H9 (cell line): ENCODE measurements at regions not wholly inside any gene's neighbourhood (a gene's known extent, or its start where the extent isn't known, plus 50 kb on each side); places are given as distances from the start of the nearest gene placed in this dataset.

Experiments used
- DNase-seq: peaks from one replicate; pipeline ENCODE4 v3.0.0-alpha.2; 2017
- H2AFZ ChIP-seq: one replicate; pipeline ENCODE4 v1.6.1; 2013; ENCODE audit warnings: mild to moderate bottlenecking, low read length, control low read depth, moderate library complexity
- H2AK5ac ChIP-seq: 2 replicates; pipeline ENCODE4 v1.6.1; 2013; ENCODE audit warnings: low read length, control low read depth, mixed read lengths; ENCODE audit not compliant: insufficient read length
- H2BK120ac ChIP-seq: one replicate; pipeline ENCODE4 v1.6.1; 2013; ENCODE audit warnings: low read depth, mild to moderate bottlenecking, low read length, control low read depth, inconsistent platforms; ENCODE audit not compliant: poor library complexity, severe bottlenecking
- H2BK12ac ChIP-seq: 2 replicates; pipeline ENCODE4 v1.6.1; 2013; ENCODE audit warnings: low read length, control low read depth, mixed read lengths, low read depth; ENCODE audit not compliant: insufficient read length
- H2BK15ac ChIP-seq: 2 replicates; pipeline ENCODE4 v1.6.1; 2013; ENCODE audit warnings: low read depth, low read length, control low read depth
- H2BK20ac ChIP-seq: one replicate; pipeline ENCODE4 v1.6.1; 2013; ENCODE audit warnings: low read depth, mild to moderate bottlenecking, low read length, control low read depth, inconsistent platforms; ENCODE audit not compliant: poor library complexity, severe bottlenecking
- H2BK5ac ChIP-seq: 2 replicates; pipeline ENCODE4 v1.6.1; 2013; ENCODE audit warnings: low read length, control low read depth, mixed read lengths; ENCODE audit not compliant: insufficient read length
- H3K14ac ChIP-seq: 2 replicates; pipeline ENCODE4 v1.6.1; 2013; ENCODE audit warnings: low read length, control low read depth; ENCODE audit not compliant: insufficient read depth
- H3K18ac ChIP-seq: 2 replicates; pipeline ENCODE4 v1.6.1; 2013; ENCODE audit warnings: low read depth, mild to moderate bottlenecking, mixed read lengths, low read length, control low read depth; ENCODE audit not compliant: insufficient read length
- H3K23ac ChIP-seq: 2 replicates; pipeline ENCODE4 v1.6.1; 2013; ENCODE audit warnings: low read length, control low read depth, mixed read lengths, low read depth; ENCODE audit not compliant: insufficient read length
- H3K23me2 ChIP-seq: 2 replicates; pipeline ENCODE4 v1.6.1; 2013; ENCODE audit warnings: low read depth, mild to moderate bottlenecking, mixed read lengths, low read length, control low read depth; ENCODE audit not compliant: insufficient read length, poor library complexity, severe bottlenecking
- H3K27ac ChIP-seq: 2 replicates; pipeline ENCODE4 v1.5.1; 2013; ENCODE audit warnings: low read length, control low read depth, mixed read lengths, low read depth; ENCODE audit not compliant: insufficient read length
- H3K27me3 ChIP-seq: 2 replicates; pipeline ENCODE4 v1.6.1; 2013; ENCODE audit warnings: low read length, control low read depth, inconsistent platforms; ENCODE audit not compliant: insufficient read depth
- H3K4ac ChIP-seq: 2 replicates; pipeline ENCODE4 v1.6.1; 2013; ENCODE audit warnings: low read depth, mild to moderate bottlenecking, control low read depth, inconsistent platforms, low read length, moderate library complexity
- H3K4me1 ChIP-seq: 2 replicates; pipeline ENCODE4 v1.6.1; 2013; ENCODE audit warnings: low read length, control low read depth, inconsistent platforms; ENCODE audit not compliant: insufficient read depth
- H3K4me2 ChIP-seq: 2 replicates; pipeline ENCODE4 v1.6.1; 2013; ENCODE audit warnings: low read length, control low read depth, mixed read lengths; ENCODE audit not compliant: insufficient read length, insufficient read depth
- H3K56ac ChIP-seq: 2 replicates; pipeline ENCODE4 v1.6.1; 2013; ENCODE audit warnings: low read depth, mild to moderate bottlenecking, mixed read lengths, low read length, control low read depth; ENCODE audit not compliant: insufficient read length
- H3K79me1 ChIP-seq: 2 replicates; pipeline ENCODE4 v1.6.1; 2013; ENCODE audit warnings: low read depth, mild to moderate bottlenecking, moderate library complexity, low read length, control low read depth, inconsistent platforms; ENCODE audit not compliant: insufficient read depth, poor library complexity, severe bottlenecking
- H3K79me2 ChIP-seq: 2 replicates; pipeline ENCODE4 v1.6.1; 2013; ENCODE audit warnings: low read length, control low read depth, inconsistent platforms; ENCODE audit not compliant: insufficient read depth
- H3K9ac ChIP-seq: 2 replicates; pipeline ENCODE4 v1.6.1; 2013; ENCODE audit warnings: low read length, control low read depth, mixed read lengths; ENCODE audit not compliant: insufficient read length; ENCODE audit errors: extremely low read depth
- H3K9me3 ChIP-seq: one replicate; pipeline ENCODE4 v1.6.1; 2013; ENCODE audit warnings: low read depth, low read length, inconsistent platforms; ENCODE audit not compliant: control insufficient read depth
- H3T11ph ChIP-seq: one replicate; pipeline ENCODE4 v1.6.1; 2013; ENCODE audit warnings: mild to moderate bottlenecking, low read length, control low read depth, inconsistent platforms
- H4K20me1 ChIP-seq: one replicate; pipeline ENCODE4 v1.6.1; 2013; ENCODE audit not compliant: control insufficient read depth, insufficient read length, insufficient read depth
- H4K5ac ChIP-seq: 2 replicates; pipeline ENCODE4 v1.6.1; 2013; ENCODE audit warnings: low read depth, mild to moderate bottlenecking, mixed read lengths, low read length, control low read depth; ENCODE audit not compliant: insufficient read length
- H4K8ac ChIP-seq: replicated peaks from 2 replicates; pipeline ENCODE4 v1.6.1; 2013; ENCODE audit warnings: low read length, control low read depth, mixed read lengths, low read depth; ENCODE audit not compliant: insufficient read length
- H4K91ac ChIP-seq: 2 replicates; pipeline ENCODE4 v1.6.1; 2013; ENCODE audit warnings: low read depth, mild to moderate bottlenecking, moderate library complexity, mixed read lengths, low read length, control low read depth; ENCODE audit not compliant: insufficient read length
- H3K27ac Mint-ChIP-seq, 3 experiments: 2 replicates in 2 of 3; 3 replicates in 1 of 3; pipeline ENCODE4 v1.8.0; 2020 to 2021; ENCODE audit warnings: mixed read lengths in 3 of 3, mild to moderate bottlenecking in 1 of 3, moderate library complexity in 1 of 3
- H3K27me3 Mint-ChIP-seq: 2 replicates; pipeline ENCODE4 v1.8.0; 2021; ENCODE audit warnings: low read depth, mild to moderate bottlenecking, moderate library complexity, mixed read lengths
- H3K36me3 Mint-ChIP-seq, 3 experiments: 2 replicates in 2 of 3; 3 replicates in 1 of 3; pipeline ENCODE4 v1.8.0; 2020 to 2021; ENCODE audit warnings: low read depth in 3 of 3, mixed read lengths in 3 of 3; ENCODE audit not compliant: insufficient read depth in 1 of 3
- H3K4me1 Mint-ChIP-seq, 2 experiments: 2 replicates each; pipeline ENCODE4 v1.8.0; 2020; ENCODE audit warnings: mixed read lengths in 2 of 2
- H3K4me3 Mint-ChIP-seq, 2 experiments: 2 replicates in 1 of 2; 3 replicates in 1 of 2; pipeline ENCODE4 v1.8.0; 2020 to 2021; ENCODE audit warnings: mild to moderate bottlenecking in 2 of 2, mixed read lengths in 2 of 2, moderate library complexity in 1 of 2
- H3K9me3 Mint-ChIP-seq, 2 experiments: 2 replicates in 1 of 2; 3 replicates in 1 of 2; pipeline ENCODE4 v1.8.0; 2020; ENCODE audit warnings: mild to moderate bottlenecking in 2 of 2, mixed read lengths in 2 of 2, moderate library complexity in 1 of 2
- WGBS: extraction: QIAGEN DNeasy Blood & Tissue Kit; methylation state at CpG from one replicate; pipeline ENCODE4 v1.1.7; 2013; ENCODE audit warnings: missing lambda C conversion rate, low lambda C conversion rate, mixed read lengths; ENCODE audit not compliant: insufficient read length; ENCODE audit errors: extremely low coverage; 5-methylcytosine and 5-hydroxymethylcytosine counted together
- TF ChIP-seq, protein P1 (sequence below): fragments of 200-600 bp; sonication (generic); conservative IDR thresholded peaks from 3 replicates; pipeline ENCODE4 v1.8.0; 2021; ENCODE audit warnings: antibody characterized with exemption, mild to moderate bottlenecking

DNA sequence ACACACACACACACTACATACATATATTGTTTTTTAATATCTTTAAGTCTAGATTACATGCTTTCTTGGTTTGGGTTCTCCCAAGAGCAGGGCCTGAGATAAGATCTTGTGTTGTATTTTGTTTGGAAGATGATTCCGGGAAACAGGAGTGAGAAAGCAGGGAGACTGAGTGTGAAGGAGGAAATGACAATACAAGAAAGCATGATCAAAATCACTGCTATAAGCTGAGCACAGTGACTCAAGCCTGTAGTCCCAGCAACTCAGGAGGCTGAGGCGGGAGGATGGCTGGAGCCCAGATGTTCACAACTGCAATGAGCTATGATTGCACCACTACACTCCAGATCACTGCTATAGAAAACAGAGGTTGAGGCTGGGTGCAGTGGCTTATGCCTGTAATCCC, 267.6 kb downstream of the SKIDA1 start:
- DNase-seq: no peak
- peaks cover 7% of the 10 kb centered on the region; the same call in 1 of the 2 replicates for H3K4me1 ChIP-seq
- no peak overlapping the region for H3K23ac ChIP-seq
- no peaks in the 10 kb centered on the region for H3K79me2 ChIP-seq
- no peak overlapping the region for H4K91ac ChIP-seq
- Mint-ChIP-seq H3K4me1 (peaks cover 15 to 20% of the 10 kb centered on the region in 2 experiments), H3K4me3 (no peak overlapping the region), H3K27me3 (no peaks in the 10 kb centered on the region), H3K36me3 (peaks cover 0 to 10% (median 3%) of the 10 kb centered on the region in 3 experiments; a peak in 2 of 7 replicates), H3K27ac (no peak overlapping the region), H3K9me3 (no peaks in the 10 kb centered on the region)
- H2AK5ac ChIP-seq: no peak overlapping the region
- no peak overlapping the region for H3K18ac ChIP-seq
- TF ChIP-seq, protein P1, sequence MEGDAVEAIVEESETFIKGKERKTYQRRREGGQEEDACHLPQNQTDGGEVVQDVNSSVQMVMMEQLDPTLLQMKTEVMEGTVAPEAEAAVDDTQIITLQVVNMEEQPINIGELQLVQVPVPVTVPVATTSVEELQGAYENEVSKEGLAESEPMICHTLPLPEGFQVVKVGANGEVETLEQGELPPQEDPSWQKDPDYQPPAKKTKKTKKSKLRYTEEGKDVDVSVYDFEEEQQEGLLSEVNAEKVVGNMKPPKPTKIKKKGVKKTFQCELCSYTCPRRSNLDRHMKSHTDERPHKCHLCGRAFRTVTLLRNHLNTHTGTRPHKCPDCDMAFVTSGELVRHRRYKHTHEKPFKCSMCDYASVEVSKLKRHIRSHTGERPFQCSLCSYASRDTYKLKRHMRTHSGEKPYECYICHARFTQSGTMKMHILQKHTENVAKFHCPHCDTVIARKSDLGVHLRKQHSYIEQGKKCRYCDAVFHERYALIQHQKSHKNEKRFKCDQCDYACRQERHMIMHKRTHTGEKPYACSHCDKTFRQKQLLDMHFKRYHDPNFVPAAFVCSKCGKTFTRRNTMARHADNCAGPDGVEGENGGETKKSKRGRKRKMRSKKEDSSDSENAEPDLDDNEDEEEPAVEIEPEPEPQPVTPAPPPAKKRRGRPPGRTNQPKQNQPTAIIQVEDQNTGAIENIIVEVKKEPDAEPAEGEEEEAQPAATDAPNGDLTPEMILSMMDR: no peak
- no peaks in the 10 kb centered on the region for H3K79me1 ChIP-seq
- no peak overlapping the region for H4K5ac ChIP-seq
- WGBS: no CpG with 5 or more reads among the region's 2 CpGs
- no peak overlapping the region for H2BK20ac ChIP-seq
- no peak overlapping the region for H3K9ac ChIP-seq
- no peak overlapping the region for H2BK15ac ChIP-seq
- no peaks in the 10 kb centered on the region for H3K23me2 ChIP-seq
- no peak overlapping the region for H3K27ac ChIP-seq
- no peak overlapping the region for H2AFZ ChIP-seq
- no peak overlapping the region for H3K14ac ChIP-seq
- H3K4ac ChIP-seq: no peak overlapping the region
- H2BK120ac ChIP-seq: no peak overlapping the region
- H2BK5ac ChIP-seq: no peak overlapping the region
- no peak overlapping the region for H4K8ac ChIP-seq
- no peaks in the 10 kb centered on the region for H3K27me3 ChIP-seq
- no peaks in the 10 kb centered on the region for H3K9me3 ChIP-seq
- no peak overlapping the region for H3K4me2 ChIP-seq
- H3K56ac ChIP-seq: no peak overlapping the region
- H4K20me1 ChIP-seq: no peaks in the 10 kb centered on the region
- H3T11ph ChIP-seq: no peak overlapping the region
- no peak overlapping the region for H2BK12ac ChIP-seq
